ENCODE measurements at regions not wholly inside any gene's neighbourhood (a gene's known extent, or its start where the extent isn't known, plus 50 kb on each side); places are given as distances from the start of the nearest gene placed in this dataset.

DNA sequence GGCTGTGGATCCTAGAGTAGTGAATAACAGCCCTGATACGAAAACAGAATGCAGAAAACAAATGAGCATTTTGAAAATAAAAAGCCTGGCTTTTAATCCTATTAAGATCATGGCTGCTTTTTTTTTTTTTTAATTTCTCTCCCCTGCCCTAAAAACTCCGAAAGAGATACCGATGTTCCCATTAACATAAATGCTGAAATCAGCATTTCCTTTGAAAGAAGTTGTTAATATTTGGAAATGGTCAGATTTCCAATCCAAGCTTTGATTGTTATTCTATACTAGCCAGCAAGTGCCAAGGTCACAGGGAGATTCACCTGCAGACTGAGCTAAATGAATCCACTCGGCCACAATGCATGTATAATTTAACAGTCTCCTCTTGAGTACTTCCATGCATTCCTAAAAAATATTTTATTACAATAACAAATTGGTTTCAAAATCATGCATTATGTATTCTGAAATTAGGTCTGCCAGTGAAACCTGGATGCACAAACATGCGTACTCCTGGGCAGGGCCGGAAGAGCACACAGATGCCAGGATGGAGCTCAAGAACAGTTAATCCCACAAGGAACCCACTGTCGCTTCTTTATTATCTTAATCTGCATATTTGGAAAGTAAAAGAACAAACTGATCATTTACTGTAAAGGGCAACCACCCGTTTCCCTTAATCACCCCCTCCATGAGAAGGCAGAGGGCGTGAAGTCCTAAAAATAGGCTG lies 521.5 kb upstream of the ZFHX3 start:
- TF ChIP-seq CTCF (optimal IDR thresholded peaks at IDR 0.05 in 1 of 3, IDR thresholded peaks at IDR 0.05 in 1 of 3, conservative IDR thresholded peaks at IDR 0.05 in 1 of 3; ENCODE audit: extremely low read depth in 1 of 3, insufficient read depth in 2 of 3, low read length in 3 of 3): no peak
- TF ChIP-seq EZH2 (IDR thresholded peaks at IDR 0.05; ENCODE audit: low read length): no peak

Data from keratinocyte (primary cell).